ENCODE measurements at regions not wholly inside any gene's neighbourhood (a gene's known extent, or its start where the extent isn't known, plus 50 kb on each side); places are given as distances from the start of the nearest gene placed in this dataset.

GRCh38 chr2:220489121-220489520 is 861.7 kb downstream of the SLC4A3 start:
- DNase-seq (ENCODE audit: low read depth in 2 of 2) = no peak

- DNase-seq (ENCODE audit: low read depth in 2 of 2) = no peak
Measured at GRCh38 chr2:220491670-220492069, 864.2 kb downstream of the SLC4A3 start.

- DNase-seq (ENCODE audit: low read depth in 2 of 2) = no peak
Measured at GRCh38 chr2:220493871-220494525, 866.6 kb downstream of the SLC4A3 start.

GRCh38 chr2:220496513-220496912 is 869.1 kb downstream of the SLC4A3 start:
- DNase-seq (ENCODE audit: low read depth in 2 of 2) = no peak

GRCh38 chr2:220499225-220499624 is 871.8 kb downstream of the SLC4A3 start:
- no peak for DNase-seq (ENCODE audit: low read depth in 2 of 2)

GRCh38 chr2:220502539-220502938 is 875.1 kb downstream of the SLC4A3 start:
- DNase-seq (ENCODE audit: low read depth in 2 of 2) = no peak

GRCh38 chr2:220503431-220503830 is 876.0 kb downstream of the SLC4A3 start:
- no peak for DNase-seq (ENCODE audit: low read depth in 2 of 2)

- DNase-seq (ENCODE audit: low read depth in 2 of 2) = no peak
Measured at GRCh38 chr2:220504938-220505503, 877.6 kb downstream of the SLC4A3 start.

- DNase-seq (ENCODE audit: low read depth in 2 of 2) = no peak
Measured at GRCh38 chr2:220506466-220506865, 879.0 kb downstream of the SLC4A3 start.

- no peak for DNase-seq (ENCODE audit: low read depth in 2 of 2)
Measured at GRCh38 chr2:220509096-220509757, 881.8 kb downstream of the SLC4A3 start.

GRCh38 chr2:220509966-220510365 is 882.5 kb downstream of the SLC4A3 start:
- no peak for DNase-seq (ENCODE audit: low read depth in 2 of 2)

- no peak for DNase-seq (ENCODE audit: low read depth in 2 of 2)
Measured at GRCh38 chr2:220510668-220511067, 883.2 kb downstream of the SLC4A3 start.

- no peak for DNase-seq (ENCODE audit: low read depth in 2 of 2)
Measured at GRCh38 chr2:220512419-220512818, 885.0 kb downstream of the SLC4A3 start.

- DNase-seq (ENCODE audit: low read depth in 2 of 2) = no peak
Measured at GRCh38 chr2:220513573-220514288, 886.3 kb downstream of the SLC4A3 start.

- no peak for DNase-seq (ENCODE audit: low read depth in 2 of 2)
Measured at GRCh38 chr2:220521551-220521950, 894.1 kb downstream of the SLC4A3 start.

- no peak for DNase-seq (ENCODE audit: low read depth in 2 of 2)
Measured at GRCh38 chr2:220528180-220528675, 900.8 kb downstream of the SLC4A3 start.

- no peak for DNase-seq (ENCODE audit: low read depth in 2 of 2)
Measured at GRCh38 chr2:220531216-220531615, 903.8 kb downstream of the SLC4A3 start.

- no peak for DNase-seq (ENCODE audit: low read depth in 2 of 2)
Measured at GRCh38 chr2:220533485-220533884, 906.1 kb downstream of the SLC4A3 start.

GRCh38 chr2:220539481-220539880 is 912.1 kb downstream of the SLC4A3 start:
- DNase-seq (ENCODE audit: low read depth in 2 of 2) = no peak

- no peak for DNase-seq (ENCODE audit: low read depth in 2 of 2)
Measured at GRCh38 chr2:220544049-220544448, 916.6 kb downstream of the SLC4A3 start.

- DNase-seq (ENCODE audit: low read depth in 2 of 2) = no peak
Measured at GRCh38 chr2:220550995-220551700, 923.7 kb downstream of the SLC4A3 start.
